Adipocyte (in vitro differentiated cells): ENCODE measurements at regions not wholly inside any gene's neighbourhood (a gene's known extent, or its start where the extent isn't known, plus 50 kb on each side); places are given as distances from the start of the nearest gene placed in this dataset.
"Not testable (repeated sequence)": the region's sequence is repeated elsewhere in the genome, so short reads cannot be mapped to it uniquely, and the experiment has no call there.

ENCODE experiments used
- DNase-seq: peaks from one replicate; pipeline ENCODE4 v3.0.0-alpha.2; 2015; ENCODE audit warnings: low read depth
- H3K27me3 ChIP-seq: replicated peaks from 2 replicates; pipeline ENCODE4 v1.7.0; 2013; ENCODE audit warnings: mild to moderate bottlenecking, low read length, moderate library complexity; ENCODE audit not compliant: control insufficient read depth, insufficient read depth
- H3K36me3 ChIP-seq: 2 replicates; pipeline ENCODE4 v1.7.0; 2013; ENCODE audit warnings: low read length, mild to moderate bottlenecking, moderate library complexity; ENCODE audit not compliant: control insufficient read depth, insufficient read depth, severe bottlenecking
- H3K4me1 ChIP-seq: 2 replicates; pipeline ENCODE4 v1.7.0; 2013; ENCODE audit warnings: mild to moderate bottlenecking, low read length, moderate library complexity; ENCODE audit not compliant: control insufficient read depth, insufficient read depth
- H3K4me3 ChIP-seq: 2 replicates; pipeline ENCODE4 v1.7.0; 2013; ENCODE audit warnings: mild to moderate bottlenecking, low read length, moderate library complexity
- H3K9ac ChIP-seq: 2 replicates; pipeline ENCODE4 v1.7.0; 2013; ENCODE audit warnings: mild to moderate bottlenecking, low read length, moderate library complexity
- H3K9me3 ChIP-seq: 2 replicates; pipeline ENCODE4 v1.7.0; 2013; ENCODE audit warnings: mild to moderate bottlenecking, low read length, moderate library complexity; ENCODE audit not compliant: control insufficient read depth

DNA sequence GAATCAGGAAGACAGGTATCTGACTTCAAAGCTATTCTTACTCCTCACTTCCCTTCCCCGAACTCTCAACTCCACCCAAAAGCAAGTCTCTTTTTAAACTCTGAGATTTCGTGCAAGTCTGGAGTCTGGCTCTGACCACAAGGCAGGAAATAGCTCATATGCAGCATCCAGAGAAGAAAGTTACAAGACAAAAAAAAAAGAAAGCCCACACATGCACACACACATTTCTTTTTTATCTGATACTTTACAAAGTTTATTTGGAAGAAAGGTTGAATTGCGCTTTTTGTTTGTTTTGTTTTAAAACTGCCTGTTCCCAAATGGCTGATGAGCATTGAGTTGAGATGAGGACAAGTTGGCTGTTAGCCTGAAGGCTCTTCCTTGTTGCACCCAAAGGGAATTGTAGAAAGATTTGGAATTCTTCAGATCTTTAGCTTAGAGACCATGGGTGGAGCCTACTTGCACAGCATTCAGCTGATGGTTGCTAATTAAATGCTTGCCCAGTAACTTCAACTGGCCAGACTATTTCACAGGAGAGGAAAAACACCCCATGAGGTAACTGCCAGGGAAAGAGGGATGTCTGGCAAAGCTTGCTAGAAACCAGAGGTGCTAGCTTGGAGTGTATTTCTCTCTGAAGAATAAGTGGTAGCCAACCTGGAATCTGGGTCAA lies 490.3 kb downstream of the TTLL7 start:
- Histone ChIP-seq H3K4me3 (peak overlapping the region; percentile 49), H3K9ac (peak overlapping the region; percentile 72), H3K9me3 (no peaks in the 10 kb centered on the region), H3K4me1 (peaks cover 35% of the 10 kb centered on the region), H3K36me3 (no peaks in the 10 kb centered on the region), H3K27me3 (no peaks in the 10 kb centered on the region)
- DNase-seq, result peak; percentile 93

GRCh38 chr1:83505148-83505547 lies 493.8 kb downstream of the TTLL7 start:
- no peaks in the 10 kb centered on the region for H3K27me3 ChIP-seq
- H3K36me3 ChIP-seq, result no peaks in the 10 kb centered on the region
- H3K9ac ChIP-seq, result no peak overlapping the region
- no peak overlapping the region for H3K4me3 ChIP-seq
- no peaks in the 10 kb centered on the region for H3K9me3 ChIP-seq
- no peak for DNase-seq
- H3K4me1 ChIP-seq, result peaks cover 40% of the 10 kb centered on the region

DNA sequence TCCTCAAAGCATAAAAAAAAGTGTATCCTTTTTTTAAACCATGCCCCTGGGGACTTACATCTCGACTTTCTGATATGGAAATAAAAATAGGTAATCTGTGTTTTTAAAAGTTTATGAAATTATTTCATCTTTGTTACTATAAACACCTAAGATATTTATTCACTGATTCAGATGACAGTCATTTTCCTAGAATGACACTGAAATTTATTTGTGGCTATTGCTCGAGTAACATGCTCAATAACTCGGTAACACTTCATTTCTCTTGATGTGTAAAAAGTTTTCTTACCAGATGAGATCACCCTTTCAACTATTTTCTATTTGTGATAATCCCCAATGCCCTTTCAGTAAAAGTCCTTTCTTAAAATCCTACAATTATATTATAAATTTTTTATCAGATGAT lies 495.8 kb downstream of the TTLL7 start:
- H3K9ac ChIP-seq, result no peak overlapping the region
- peaks cover 24% of the 10 kb centered on the region for H3K4me1 ChIP-seq
- DNase-seq, result no peak
- H3K36me3 ChIP-seq, result no peaks in the 10 kb centered on the region
- no peak overlapping the region for H3K4me3 ChIP-seq
- no peaks in the 10 kb centered on the region for H3K27me3 ChIP-seq
- H3K9me3 ChIP-seq, result no peaks in the 10 kb centered on the region

GRCh38 chr1:83500987-83501591 lies 497.8 kb downstream of the TTLL7 start:
- Histone ChIP-seq H3K9me3 (no peaks in the 10 kb centered on the region), H3K27me3 (no peaks in the 10 kb centered on the region), H3K9ac (no peak overlapping the region), H3K4me1 (peaks cover 12% of the 10 kb centered on the region), H3K36me3 (no peaks in the 10 kb centered on the region), H3K4me3 (no peak overlapping the region)
- DNase-seq, result no peak

GRCh38 chr1:83500531-83500930 lies 498.4 kb downstream of the TTLL7 start:
- Histone ChIP-seq H3K4me1 (peaks cover 12% of the 10 kb centered on the region), H3K36me3 (no peaks in the 10 kb centered on the region), H3K9me3 (no peaks in the 10 kb centered on the region), H3K27me3 (no peaks in the 10 kb centered on the region), H3K9ac (no peak overlapping the region), H3K4me3 (no peak overlapping the region)
- no peak for DNase-seq

- no peak overlapping the region for H3K4me3 ChIP-seq
- no peaks in the 10 kb centered on the region for H3K36me3 ChIP-seq
- no peaks in the 10 kb centered on the region for H3K27me3 ChIP-seq
- DNase-seq, result no peak
- no peaks in the 10 kb centered on the region for H3K9me3 ChIP-seq
- H3K4me1 ChIP-seq, result peaks cover 12% of the 10 kb centered on the region
- no peak overlapping the region for H3K9ac ChIP-seq
Observed at GRCh38 chr1:83499998-83500397, 498.9 kb downstream of the TTLL7 start.

DNA sequence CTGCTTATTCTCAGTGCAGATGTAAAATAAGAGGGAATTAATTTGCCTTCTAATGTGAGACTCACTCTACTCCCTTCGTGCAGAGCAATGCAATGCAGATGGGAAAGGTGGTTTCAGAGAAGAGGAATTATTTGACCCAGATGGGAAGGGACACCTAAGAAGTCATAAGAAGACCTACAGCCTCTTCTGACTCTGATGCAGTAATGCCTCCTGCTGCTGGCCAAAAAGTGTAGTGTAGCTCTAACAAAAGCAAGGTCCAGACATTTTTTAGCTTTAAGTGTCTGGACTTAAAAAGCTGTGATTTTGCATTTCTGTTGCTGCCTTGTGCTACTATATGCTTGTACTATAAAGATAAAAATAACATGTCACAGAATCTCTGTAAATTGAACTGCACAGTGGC lies 501.4 kb downstream of the TTLL7 start:
- Histone ChIP-seq H3K9me3 (no peaks in the 10 kb centered on the region), H3K4me1 (peaks cover 6% of the 10 kb centered on the region), H3K9ac (no peak overlapping the region), H3K27me3 (no peaks in the 10 kb centered on the region), H3K36me3 (no peaks in the 10 kb centered on the region), H3K4me3 (no peak overlapping the region)
- DNase-seq, result peak; percentile 48

- Histone ChIP-seq H3K27me3 (no peaks in the 10 kb centered on the region), H3K4me1 (no peaks in the 10 kb centered on the region), H3K4me3 (no peak overlapping the region), H3K36me3 (no peaks in the 10 kb centered on the region), H3K9ac (no peak overlapping the region), H3K9me3 (no peaks in the 10 kb centered on the region)
- no peak for DNase-seq
Observed at GRCh38 chr1:83495560-83495959, 503.4 kb downstream of the TTLL7 start.

DNA sequence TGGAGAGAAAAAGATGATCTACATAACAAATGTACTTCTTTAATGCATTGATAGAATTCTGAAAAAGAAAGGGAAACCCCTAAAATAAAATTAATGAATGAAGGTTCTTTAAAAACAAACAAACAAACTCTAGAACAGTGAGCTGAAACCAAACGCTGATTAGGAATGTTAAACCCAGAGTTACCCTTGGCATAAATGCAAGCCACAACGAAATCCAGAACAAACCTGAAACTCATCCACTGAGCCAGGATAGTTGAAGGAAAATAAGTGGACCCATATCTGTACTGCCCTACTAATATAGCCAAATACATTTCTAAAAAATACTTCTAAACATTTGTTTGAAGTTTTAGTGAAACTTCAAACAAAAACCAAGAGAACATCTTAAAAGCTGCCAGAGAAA lies 505.3 kb downstream of the TTLL7 start:
- Histone ChIP-seq H3K4me1 (no peaks in the 10 kb centered on the region), H3K9me3 (no peaks in the 10 kb centered on the region), H3K27me3 (no peaks in the 10 kb centered on the region), H3K36me3 (no peaks in the 10 kb centered on the region), H3K4me3 (no peak overlapping the region), H3K9ac (no peak overlapping the region)
- DNase-seq, result peak; percentile 11

DNA sequence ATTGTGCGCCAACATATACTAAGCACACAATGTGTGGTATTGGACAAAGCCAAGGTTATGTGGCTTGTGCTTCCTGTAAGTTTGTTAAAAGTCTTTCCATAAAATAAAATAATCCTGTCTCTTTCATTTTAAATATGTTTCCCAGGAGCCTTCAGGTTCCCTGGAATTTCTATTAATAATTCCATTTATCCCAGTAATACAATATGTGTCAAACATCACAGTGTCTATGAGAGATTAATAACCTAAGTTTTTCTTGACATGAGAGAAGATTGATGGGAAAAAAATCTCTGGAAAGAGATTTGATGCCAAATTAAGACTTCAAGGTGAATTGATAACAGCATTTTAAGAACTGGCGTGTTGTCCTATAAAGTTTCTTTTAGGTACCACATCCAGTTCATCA lies 507.0 kb downstream of the TTLL7 start:
- Histone ChIP-seq H3K4me1 (no peaks in the 10 kb centered on the region), H3K9ac (no peak overlapping the region), H3K9me3 (no peaks in the 10 kb centered on the region), H3K36me3 (no peaks in the 10 kb centered on the region), H3K27me3 (no peaks in the 10 kb centered on the region), H3K4me3 (no peak overlapping the region)
- DNase-seq, result no peak

- no peak for DNase-seq
- H3K9ac ChIP-seq, result no peak overlapping the region
- H3K27me3 ChIP-seq, result no peaks in the 10 kb centered on the region
- no peaks in the 10 kb centered on the region for H3K4me1 ChIP-seq
- H3K36me3 ChIP-seq, result no peaks in the 10 kb centered on the region
- no peaks in the 10 kb centered on the region for H3K9me3 ChIP-seq
- no peak overlapping the region for H3K4me3 ChIP-seq
Observed at GRCh38 chr1:83490988-83491387, 507.9 kb downstream of the TTLL7 start.

DNA sequence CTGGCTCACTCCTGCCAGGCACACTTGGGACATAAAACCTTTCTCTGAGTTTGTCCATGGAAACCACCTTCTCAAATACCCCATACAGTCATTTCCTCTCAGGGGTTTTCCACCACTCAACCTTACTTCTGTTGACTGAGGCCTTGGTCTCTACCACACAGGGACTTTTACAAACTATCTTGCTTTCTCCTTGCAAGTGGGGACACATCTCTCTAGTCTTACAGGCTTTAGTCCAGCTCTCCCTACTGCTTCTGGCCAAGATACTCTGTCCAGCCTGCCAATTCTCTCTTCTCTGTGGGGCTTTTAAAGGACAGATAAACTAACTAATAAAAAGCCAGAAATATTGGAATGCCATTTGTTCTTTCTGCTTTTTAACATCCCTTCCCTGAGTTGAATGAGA lies 510.8 kb downstream of the TTLL7 start:
- DNase-seq, H3K36me3 ChIP-seq, H3K27me3 ChIP-seq, H3K9ac ChIP-seq, H3K4me1 ChIP-seq, H3K9me3 ChIP-seq, H3K4me3 ChIP-seq: not testable (repeated sequence)
